ENCODE measurements at regions not wholly inside any gene's neighbourhood (a gene's known extent, or its start where the extent isn't known, plus 50 kb on each side); places are given as distances from the start of the nearest gene placed in this dataset.

GRCh38 chr14:88960496-88960895 is 136.0 kb downstream of the TTC8 start:
- no peak for DNase-seq (ENCODE audit: low read depth, low spot score)
- H2AFZ ChIP-seq (ENCODE audit: low read depth, low read length), result no peak overlapping the region
- H3K27ac ChIP-seq (ENCODE audit: insufficient read depth, low read depth, low read length), result no peak overlapping the region
- H3K9me3 ChIP-seq (replicated peaks; ENCODE audit: control insufficient read depth, insufficient read depth, low read length), result no peaks in the 10 kb centered on the region
- ChIA-PET CTCF (no interaction called here), POLR2A (no interaction called here)
- no peaks in the 10 kb centered on the region for H4K20me1 ChIP-seq (replicated peaks; ENCODE audit: control insufficient read depth, extremely low read depth, insufficient read depth, low read length)
- H3K79me2 ChIP-seq (ENCODE audit: control insufficient read depth, insufficient read depth, low read length), result no peaks in the 10 kb centered on the region
- H3K4me3 ChIP-seq (replicated peaks in 1 of 3; ENCODE audit: insufficient read depth in 1 of 3, low read depth in 1 of 3, low read length in 3 of 3), result no peak overlapping the region
- no peaks in the 10 kb centered on the region for H3K4me1 ChIP-seq (ENCODE audit: control insufficient read depth, extremely low read depth, insufficient read depth, low read length)
- no peaks in the 10 kb centered on the region for H3K9me1 ChIP-seq (replicated peaks; ENCODE audit: control insufficient read depth, extremely low read depth, insufficient read depth, low read length)
- no peaks in the 10 kb centered on the region for H3K36me3 ChIP-seq (ENCODE audit: control insufficient read depth in 2 of 2, extremely low read depth in 1 of 2, insufficient read depth in 2 of 2, low read length in 2 of 2)
- H3K9ac ChIP-seq (replicated peaks; ENCODE audit: extremely low read depth, insufficient read depth, low read length), result no peak overlapping the region
- dilution Hi-C loops (cut with MboI; ENCODE audit: extremely low pct_ligation_motif_present, low sequenced_read_pairs), result no loop called here
- H3K4me2 ChIP-seq (ENCODE audit: insufficient read depth, low read length), result no peak overlapping the region
- H3K27me3 ChIP-seq (ENCODE audit: control insufficient read depth in 2 of 2, insufficient read depth in 2 of 2, low read length in 2 of 2), result no peaks in the 10 kb centered on the region
- no peak for FAIRE-seq
- BruUV-seq (replicated peaks), result no TSS peak
- TF ChIP-seq EZH2 (IDR thresholded peaks at IDR 0.05; ENCODE audit: borderline replicate concordance, low read depth, low read length, severe bottlenecking) (no peak), CTCF (IDR thresholded peaks at IDR 0.05; ENCODE audit: extremely low read depth in 1 of 2, insufficient read depth in 1 of 2, low read depth in 1 of 2, low read length in 2 of 2) (no peak), JUN (IDR thresholded peaks at IDR 0.05; ENCODE audit: borderline replicate concordance, insufficient read depth, insufficient read length, low read depth) (no peak), FOS (IDR thresholded peaks at IDR 0.05; ENCODE audit: borderline replicate concordance, insufficient read depth, low read length) (no peak), POLR2AphosphoS5 (IDR thresholded peaks at IDR 0.05; ENCODE audit: insufficient read depth, low read depth, low read length) (no peak), MYC (IDR thresholded peaks at IDR 0.05; ENCODE audit: low read depth, low read length) (no peak)
- intact Hi-C loops (cut with micrococcal nuclease), result no loop called here

GRCh38 chr14:88961214-88961613 is 136.8 kb downstream of the TTC8 start:
- FAIRE-seq, result no peak
- Histone ChIP-seq H3K4me3 (replicated peaks in 1 of 3; ENCODE audit: insufficient read depth in 1 of 3, low read depth in 1 of 3, low read length in 3 of 3) (no peak overlapping the region), H3K79me2 (ENCODE audit: control insufficient read depth, insufficient read depth, low read length) (no peaks in the 10 kb centered on the region), H3K4me2 (ENCODE audit: insufficient read depth, low read length) (no peak overlapping the region), H3K9me3 (replicated peaks; ENCODE audit: control insufficient read depth, insufficient read depth, low read length) (no peaks in the 10 kb centered on the region), H2AFZ (ENCODE audit: low read depth, low read length) (no peak overlapping the region), H4K20me1 (replicated peaks; ENCODE audit: control insufficient read depth, extremely low read depth, insufficient read depth, low read length) (no peaks in the 10 kb centered on the region), H3K4me1 (ENCODE audit: control insufficient read depth, extremely low read depth, insufficient read depth, low read length) (no peaks in the 10 kb centered on the region), H3K9ac (replicated peaks; ENCODE audit: extremely low read depth, insufficient read depth, low read length) (no peak overlapping the region), H3K9me1 (replicated peaks; ENCODE audit: control insufficient read depth, extremely low read depth, insufficient read depth, low read length) (no peaks in the 10 kb centered on the region), H3K27ac (ENCODE audit: insufficient read depth, low read depth, low read length) (no peak overlapping the region), H3K27me3 (ENCODE audit: control insufficient read depth in 2 of 2, insufficient read depth in 2 of 2, low read length in 2 of 2) (no peaks in the 10 kb centered on the region), H3K36me3 (ENCODE audit: control insufficient read depth in 2 of 2, extremely low read depth in 1 of 2, insufficient read depth in 2 of 2, low read length in 2 of 2) (no peaks in the 10 kb centered on the region)
- no peak for TF ChIP-seq GATA2 (IDR thresholded peaks at IDR 0.05; ENCODE audit: insufficient read depth, insufficient read length, low read depth, low read length)
- no peak for TF ChIP-seq MAX (IDR thresholded peaks at IDR 0.05; ENCODE audit: insufficient read depth, insufficient read length)
- no peak for TF ChIP-seq CTCF (IDR thresholded peaks at IDR 0.05; ENCODE audit: extremely low read depth in 1 of 2, insufficient read depth in 1 of 2, low read depth in 1 of 2, low read length in 2 of 2)
- TF ChIP-seq MYC (IDR thresholded peaks at IDR 0.05; ENCODE audit: low read depth, low read length), result no peak
- DNase-seq (ENCODE audit: low read depth, low spot score), result no peak
- dilution Hi-C loops (cut with MboI; ENCODE audit: extremely low pct_ligation_motif_present, low sequenced_read_pairs), result no loop called here
- BruUV-seq (replicated peaks), result no TSS peak
- intact Hi-C loops (cut with micrococcal nuclease), result no loop called here
- ChIA-PET CTCF (no interaction called here), POLR2A (no interaction called here)

Data from endothelial cell of umbilical vein (primary cell).